ENCODE measurements at regions not wholly inside any gene's neighbourhood (a gene's known extent, or its start where the extent isn't known, plus 50 kb on each side); places are given as distances from the start of the nearest gene placed in this dataset.

- TF ChIP-seq CTCF (IDR thresholded peaks at IDR 0.05) (no peak), POLR2A (IDR thresholded peaks at IDR 0.05) (no peak)
Measured at GRCh38 chr3:187909866-187910265, 164.6 kb upstream of the BCL6 start.

All from thyroid gland (tissue), 4 donors.